GM23338 (cell line): ENCODE measurements at regions not wholly inside any gene's neighbourhood (a gene's known extent, or its start where the extent isn't known, plus 50 kb on each side); places are given as distances from the start of the nearest gene placed in this dataset.

Source experiments
- ATAC-seq: fragments of 200-7000 bp; cut with Tn5 transposase; 3 replicates; pipeline ENCODE4 v1.9.1; 2020
- DNase-seq: peaks from one replicate; pipeline ENCODE4 v3.0.0-alpha.2; 2015; ENCODE audit warnings: low spot score
- H2AFZ ChIP-seq: fragments of 200-600 bp; sonication (generic); 2 replicates; pipeline ENCODE4 v1.8.0; 2016; ENCODE audit warnings: antibody characterized with exemption, mild to moderate bottlenecking, moderate library complexity
- H3F3A ChIP-seq: fragments of 200-600 bp; sonication (generic); replicated peaks from 2 replicates; pipeline ENCODE4 v1.8.0; 2017; ENCODE audit warnings: antibody characterized with exemption, mixed run types, low read depth
- H3K27ac ChIP-seq: fragments of 200-600 bp; sonication (generic); 2 replicates; pipeline ENCODE4 v1.6.1; 2016; ENCODE audit warnings: low read depth
- H3K27me3 ChIP-seq: fragments of 200-600 bp; sonication (generic); 2 replicates; pipeline ENCODE4 v1.8.0; 2016; ENCODE audit warnings: mild to moderate bottlenecking, mixed run types, moderate library complexity; ENCODE audit not compliant: insufficient read depth
- H3K36me3 ChIP-seq: fragments of 200-600 bp; sonication (generic); 2 replicates; pipeline ENCODE4 v1.8.0; 2016; ENCODE audit warnings: mild to moderate bottlenecking; ENCODE audit not compliant: insufficient read depth
- H3K4me1 ChIP-seq: fragments of 200-600 bp; sonication (generic); 2 replicates; pipeline ENCODE4 v1.8.0; 2016; ENCODE audit warnings: mild to moderate bottlenecking, moderate library complexity; ENCODE audit not compliant: insufficient read depth
- H3K4me2 ChIP-seq: fragments of 200-600 bp; sonication (generic); 2 replicates; pipeline ENCODE4 v1.7.1; 2017; ENCODE audit warnings: mixed run types
- H3K4me3 ChIP-seq: fragments of 200-600 bp; sonication (generic); 2 replicates; pipeline ENCODE4 v1.6.1; 2016; ENCODE audit warnings: mixed run types
- H3K79me2 ChIP-seq: fragments of 200-600 bp; sonication (generic); replicated peaks from 2 replicates; pipeline ENCODE4 v1.8.0; 2017; ENCODE audit warnings: mild to moderate bottlenecking; ENCODE audit not compliant: insufficient read depth
- H3K9me2 ChIP-seq: fragments of 200-600 bp; sonication (generic); 2 replicates; pipeline ENCODE4 v1.8.0; 2017; ENCODE audit not compliant: insufficient read depth
- H4K20me1 ChIP-seq: fragments of 200-600 bp; sonication (generic); replicated peaks from 2 replicates; pipeline ENCODE4 v1.8.0; 2017; ENCODE audit warnings: mild to moderate bottlenecking; ENCODE audit not compliant: insufficient read depth
- H3K27ac Mint-ChIP-seq: 2 replicates; pipeline ENCODE4 v1.8.0; 2020; ENCODE audit warnings: inconsistent platforms, mild to moderate bottlenecking, moderate library complexity, mixed read lengths
- H3K27me3 Mint-ChIP-seq: 3 replicates; pipeline ENCODE4 v1.8.0; 2022; ENCODE audit warnings: low read depth, mild to moderate bottlenecking, moderate library complexity, mixed read lengths, inconsistent platforms; ENCODE audit not compliant: insufficient read depth, poor library complexity
- H3K36me3 Mint-ChIP-seq: 3 replicates; pipeline ENCODE4 v1.8.0; 2021; ENCODE audit warnings: low read depth, mild to moderate bottlenecking, inconsistent platforms, moderate library complexity, mixed read lengths
- H3K4me1 Mint-ChIP-seq: 3 replicates; pipeline ENCODE4 v1.8.0; 2020; ENCODE audit warnings: mild to moderate bottlenecking, inconsistent platforms, mixed read lengths
- H3K4me3 Mint-ChIP-seq: 3 replicates; pipeline ENCODE4 v1.8.0; 2021; ENCODE audit warnings: moderate library complexity, mild to moderate bottlenecking, inconsistent platforms, mixed read lengths
- H3K9me3 Mint-ChIP-seq: 3 replicates; pipeline ENCODE4 v1.8.0; 2020; ENCODE audit warnings: moderate library complexity, mild to moderate bottlenecking, inconsistent platforms, mixed read lengths
- CREB1 ChIP-seq: fragments of 250-450 bp; sonication (Bioruptor Pico); IDR thresholded peaks from 2 replicates; pipeline ENCODE4 v1.5.0; 2020; ENCODE audit warnings: low read depth, mild to moderate bottlenecking, moderate library complexity
- EZH2phosphoT487 ChIP-seq: fragments of 200-600 bp; sonication (generic); IDR thresholded peaks from one replicate; pipeline ENCODE4 v1.8.1; 2018; ENCODE audit warnings: antibody characterized with exemption; ENCODE audit not compliant: unreplicated experiment
- JUNB ChIP-seq: IDR thresholded peaks from one replicate; pipeline ENCODE4 v1.6.1; 2016; ENCODE audit warnings: antibody characterized with exemption; ENCODE audit not compliant: unreplicated experiment
- NANOG ChIP-seq: IDR thresholded peaks from 2 replicates; pipeline ENCODE4 v1.6.1; 2016; ENCODE audit warnings: antibody characterized with exemption, borderline replicate concordance
- POLR2AphosphoS5 ChIP-seq: IDR thresholded peaks from 2 replicates; pipeline ENCODE4 v1.6.1; 2016; ENCODE audit warnings: antibody characterized with exemption, low read depth
- ZNF114 ChIP-seq: fragments of 250-450 bp; sonication (Bioruptor Pico); IDR thresholded peaks from 2 replicates; pipeline ENCODE4 v1.5.0; 2020; ENCODE audit warnings: mild to moderate bottlenecking, moderate library complexity
- ZNF331 ChIP-seq: fragments of 250-450 bp; sonication (Bioruptor Pico); IDR thresholded peaks from 2 replicates; pipeline ENCODE4 v1.5.0; 2020; ENCODE audit warnings: low read depth, mild to moderate bottlenecking, moderate library complexity
- ZNF462 ChIP-seq: fragments of 250-450 bp; sonication (Bioruptor Pico); IDR thresholded peaks from 2 replicates; pipeline ENCODE4 v1.5.0; 2020; ENCODE audit warnings: mild to moderate bottlenecking, moderate library complexity
- TF ChIP-seq, protein P1 (sequence below): IDR thresholded peaks from one replicate; pipeline ENCODE4 v1.6.1; 2018; ENCODE audit warnings: antibody characterized with exemption; ENCODE audit not compliant: unreplicated experiment
- TF ChIP-seq, protein P2 (sequence below), 2 experiments: fragments of 200-600 bp in 1 of 2; sonication (generic) in 1 of 2; conservative IDR thresholded peaks; 2 replicates each; pipeline versions ENCODE4 v1.5.1 to v1.6.1; 2016 to 2017; ENCODE audit warnings: antibody characterized with exemption in 2 of 2, low read depth in 2 of 2, mild to moderate bottlenecking in 2 of 2, moderate library complexity in 1 of 2
- TF ChIP-seq, protein P3 (sequence below): IDR thresholded peaks from 2 replicates; pipeline ENCODE4 v1.6.1; 2016; ENCODE audit warnings: antibody characterized with exemption

GRCh38 chr6:137731960-137732616 lies 135.0 kb upstream of the TNFAIP3 start:
- no peaks in the 10 kb centered on the region for H3K27me3 Mint-ChIP-seq
- ATAC-seq (no peak), DNase-seq (no peak)
- H3K4me3 Mint-ChIP-seq, result no peak overlapping the region
- H3K36me3 Mint-ChIP-seq, result no peaks in the 10 kb centered on the region
- Histone ChIP-seq H3K4me3 (no peak overlapping the region), H3K36me3 (no peaks in the 10 kb centered on the region), H4K20me1 (no peaks in the 10 kb centered on the region), H3K9me2 (no peaks in the 10 kb centered on the region), H2AFZ (no peak overlapping the region), H3K27me3 (no peaks in the 10 kb centered on the region), H3K4me2 (no peak overlapping the region), H3K27ac (no peak overlapping the region), H3K79me2 (no peaks in the 10 kb centered on the region), H3K4me1 (no peaks in the 10 kb centered on the region), H3F3A (no peaks in the 10 kb centered on the region)
- H3K4me1 Mint-ChIP-seq, result no peaks in the 10 kb centered on the region
- TF ChIP-seq, protein P1, sequence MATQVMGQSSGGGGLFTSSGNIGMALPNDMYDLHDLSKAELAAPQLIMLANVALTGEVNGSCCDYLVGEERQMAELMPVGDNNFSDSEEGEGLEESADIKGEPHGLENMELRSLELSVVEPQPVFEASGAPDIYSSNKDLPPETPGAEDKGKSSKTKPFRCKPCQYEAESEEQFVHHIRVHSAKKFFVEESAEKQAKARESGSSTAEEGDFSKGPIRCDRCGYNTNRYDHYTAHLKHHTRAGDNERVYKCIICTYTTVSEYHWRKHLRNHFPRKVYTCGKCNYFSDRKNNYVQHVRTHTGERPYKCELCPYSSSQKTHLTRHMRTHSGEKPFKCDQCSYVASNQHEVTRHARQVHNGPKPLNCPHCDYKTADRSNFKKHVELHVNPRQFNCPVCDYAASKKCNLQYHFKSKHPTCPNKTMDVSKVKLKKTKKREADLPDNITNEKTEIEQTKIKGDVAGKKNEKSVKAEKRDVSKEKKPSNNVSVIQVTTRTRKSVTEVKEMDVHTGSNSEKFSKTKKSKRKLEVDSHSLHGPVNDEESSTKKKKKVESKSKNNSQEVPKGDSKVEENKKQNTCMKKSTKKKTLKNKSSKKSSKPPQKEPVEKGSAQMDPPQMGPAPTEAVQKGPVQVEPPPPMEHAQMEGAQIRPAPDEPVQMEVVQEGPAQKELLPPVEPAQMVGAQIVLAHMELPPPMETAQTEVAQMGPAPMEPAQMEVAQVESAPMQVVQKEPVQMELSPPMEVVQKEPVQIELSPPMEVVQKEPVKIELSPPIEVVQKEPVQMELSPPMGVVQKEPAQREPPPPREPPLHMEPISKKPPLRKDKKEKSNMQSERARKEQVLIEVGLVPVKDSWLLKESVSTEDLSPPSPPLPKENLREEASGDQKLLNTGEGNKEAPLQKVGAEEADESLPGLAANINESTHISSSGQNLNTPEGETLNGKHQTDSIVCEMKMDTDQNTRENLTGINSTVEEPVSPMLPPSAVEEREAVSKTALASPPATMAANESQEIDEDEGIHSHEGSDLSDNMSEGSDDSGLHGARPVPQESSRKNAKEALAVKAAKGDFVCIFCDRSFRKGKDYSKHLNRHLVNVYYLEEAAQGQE, result no peak
- TF ChIP-seq, protein P2, sequence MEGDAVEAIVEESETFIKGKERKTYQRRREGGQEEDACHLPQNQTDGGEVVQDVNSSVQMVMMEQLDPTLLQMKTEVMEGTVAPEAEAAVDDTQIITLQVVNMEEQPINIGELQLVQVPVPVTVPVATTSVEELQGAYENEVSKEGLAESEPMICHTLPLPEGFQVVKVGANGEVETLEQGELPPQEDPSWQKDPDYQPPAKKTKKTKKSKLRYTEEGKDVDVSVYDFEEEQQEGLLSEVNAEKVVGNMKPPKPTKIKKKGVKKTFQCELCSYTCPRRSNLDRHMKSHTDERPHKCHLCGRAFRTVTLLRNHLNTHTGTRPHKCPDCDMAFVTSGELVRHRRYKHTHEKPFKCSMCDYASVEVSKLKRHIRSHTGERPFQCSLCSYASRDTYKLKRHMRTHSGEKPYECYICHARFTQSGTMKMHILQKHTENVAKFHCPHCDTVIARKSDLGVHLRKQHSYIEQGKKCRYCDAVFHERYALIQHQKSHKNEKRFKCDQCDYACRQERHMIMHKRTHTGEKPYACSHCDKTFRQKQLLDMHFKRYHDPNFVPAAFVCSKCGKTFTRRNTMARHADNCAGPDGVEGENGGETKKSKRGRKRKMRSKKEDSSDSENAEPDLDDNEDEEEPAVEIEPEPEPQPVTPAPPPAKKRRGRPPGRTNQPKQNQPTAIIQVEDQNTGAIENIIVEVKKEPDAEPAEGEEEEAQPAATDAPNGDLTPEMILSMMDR (conservative IDR thresholded peaks at IDR 0.05; ENCODE audit: low read depth in 2 of 2), result no peak
- TF ChIP-seq POLR2AphosphoS5 (no peak), ZNF462 (CRISPR knock-in tag) (no peak), ZNF331 (CRISPR knock-in tag) (no peak), ZNF114 (CRISPR knock-in tag) (no peak), NANOG (no peak), JUNB (no peak), CREB1 (CRISPR knock-in tag) (no peak), EZH2phosphoT487 (no peak)
- TF ChIP-seq, protein P3, sequence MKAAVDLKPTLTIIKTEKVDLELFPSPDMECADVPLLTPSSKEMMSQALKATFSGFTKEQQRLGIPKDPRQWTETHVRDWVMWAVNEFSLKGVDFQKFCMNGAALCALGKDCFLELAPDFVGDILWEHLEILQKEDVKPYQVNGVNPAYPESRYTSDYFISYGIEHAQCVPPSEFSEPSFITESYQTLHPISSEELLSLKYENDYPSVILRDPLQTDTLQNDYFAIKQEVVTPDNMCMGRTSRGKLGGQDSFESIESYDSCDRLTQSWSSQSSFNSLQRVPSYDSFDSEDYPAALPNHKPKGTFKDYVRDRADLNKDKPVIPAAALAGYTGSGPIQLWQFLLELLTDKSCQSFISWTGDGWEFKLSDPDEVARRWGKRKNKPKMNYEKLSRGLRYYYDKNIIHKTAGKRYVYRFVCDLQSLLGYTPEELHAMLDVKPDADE, result no peak
- no peak overlapping the region for H3K27ac Mint-ChIP-seq
- no peaks in the 10 kb centered on the region for H3K9me3 Mint-ChIP-seq
